ENCODE measurements at regions not wholly inside any gene's neighbourhood (a gene's known extent, or its start where the extent isn't known, plus 50 kb on each side); places are given as distances from the start of the nearest gene placed in this dataset.

DNA sequence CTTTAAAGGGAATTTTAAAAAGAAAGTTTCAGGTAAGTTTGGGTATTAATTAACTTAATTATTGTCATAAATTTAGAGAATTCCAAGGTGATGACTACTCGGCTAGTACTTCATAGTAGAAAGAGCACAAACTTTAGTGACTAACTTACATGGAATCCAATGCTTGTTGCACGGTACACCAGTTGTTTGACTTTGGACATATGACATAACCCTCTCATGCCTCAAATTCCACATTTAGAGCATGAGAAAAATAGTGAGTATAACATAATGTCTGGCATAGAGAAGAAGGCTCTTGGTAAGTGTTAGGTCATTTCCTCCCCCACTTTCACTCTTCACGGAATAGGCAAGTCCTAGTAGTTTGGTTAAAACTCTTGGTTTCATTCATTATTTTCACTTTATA, 1249.4 kb upstream of the SLC10A2 start:
- no peak for DNase-seq (ENCODE audit: low read depth in 2 of 3, low spot score in 1 of 3)

DNA sequence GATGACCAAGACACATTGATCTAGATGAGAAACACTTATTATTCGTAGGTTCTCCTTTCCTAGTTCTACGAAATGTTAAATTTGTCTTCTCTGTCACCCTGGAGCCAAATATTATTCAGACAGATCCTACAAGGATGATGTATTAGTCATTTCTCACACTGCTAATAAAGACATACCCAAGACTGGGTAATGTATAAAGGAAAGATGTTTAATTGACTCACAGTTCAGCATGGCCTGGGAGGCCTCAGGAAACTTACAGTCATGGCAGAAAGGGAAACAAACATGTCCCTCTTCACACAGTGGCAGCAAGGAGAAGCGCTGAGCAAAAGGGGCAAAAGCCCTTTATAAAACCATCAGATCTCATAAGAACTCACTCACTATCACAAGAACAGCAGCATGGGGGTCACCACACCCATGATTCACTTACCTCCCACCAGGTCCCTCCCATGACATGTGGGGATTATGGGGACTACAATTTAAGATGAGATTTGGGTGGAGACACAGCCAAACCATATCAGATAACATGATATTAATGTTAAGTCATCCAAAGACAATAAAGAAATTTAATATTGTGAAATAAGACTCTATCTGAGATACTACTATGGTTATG, 1248.8 kb upstream of the SLC10A2 start:
- DNase-seq (ENCODE audit: low read depth in 2 of 3, low spot score in 1 of 3) = no peak

DNA sequence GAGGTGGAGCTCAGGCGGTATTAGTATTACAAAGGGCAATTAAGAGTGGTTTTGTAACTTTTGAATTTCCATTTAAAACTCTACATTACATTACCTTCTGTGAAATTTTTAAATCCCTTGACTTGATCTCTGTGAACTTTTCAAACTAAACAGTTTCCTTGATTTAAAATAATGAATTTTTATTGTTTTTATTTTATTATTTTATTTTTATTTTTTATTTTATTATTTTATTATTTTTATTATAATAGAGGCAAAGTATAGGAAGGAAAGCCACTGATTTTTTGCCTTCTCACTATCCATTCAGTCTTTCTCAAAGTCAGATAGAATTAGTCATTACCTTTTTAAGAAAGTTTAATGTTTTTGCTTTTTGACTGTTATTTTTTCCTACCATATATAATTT, 1248.1 kb upstream of the SLC10A2 start:
- no peak for DNase-seq (ENCODE audit: low read depth in 2 of 3, low spot score in 1 of 3)

DNA sequence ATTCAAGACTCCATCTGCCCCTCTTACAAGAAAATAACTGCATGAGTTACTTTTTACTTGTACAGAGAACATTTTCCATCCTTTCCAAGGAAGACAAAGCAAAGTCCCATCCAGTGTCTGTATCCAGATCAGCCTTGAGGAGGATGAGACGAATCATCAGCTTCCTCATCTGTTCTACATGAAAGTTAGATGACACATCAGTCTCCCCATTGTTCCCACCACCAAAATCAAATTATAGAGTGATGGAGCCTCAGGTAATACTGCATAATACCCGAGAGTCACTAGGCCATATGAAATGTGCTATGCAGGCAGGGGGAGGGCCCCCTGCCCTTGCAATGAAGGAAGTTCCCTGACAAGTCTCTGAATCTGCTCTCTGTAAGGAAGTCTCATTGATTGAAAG, 1244.6 kb upstream of the SLC10A2 start:
- DNase-seq (ENCODE audit: low read depth in 2 of 3, low spot score in 1 of 3) = no peak

DNA sequence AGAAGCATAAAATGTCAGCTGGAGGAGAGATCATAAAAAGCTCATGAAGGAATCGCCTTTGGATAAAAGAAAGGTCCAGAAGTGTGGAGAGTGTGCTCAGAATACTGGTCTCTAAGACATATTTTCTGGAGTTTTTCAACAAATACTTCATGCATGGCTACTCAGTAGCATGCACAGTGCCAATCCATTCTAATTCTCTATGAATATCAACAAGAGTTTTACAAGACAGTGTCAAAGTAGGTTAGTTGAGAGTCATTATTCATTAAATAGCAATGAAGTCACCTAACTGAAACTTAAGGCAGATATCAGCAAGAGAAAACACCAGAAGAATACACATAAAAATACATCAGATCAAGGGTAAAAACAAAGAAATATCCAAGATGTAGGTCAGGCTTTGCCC, 1243.2 kb upstream of the SLC10A2 start:
- DNase-seq (ENCODE audit: low read depth in 2 of 3, low spot score in 1 of 3) = no peak

DNA sequence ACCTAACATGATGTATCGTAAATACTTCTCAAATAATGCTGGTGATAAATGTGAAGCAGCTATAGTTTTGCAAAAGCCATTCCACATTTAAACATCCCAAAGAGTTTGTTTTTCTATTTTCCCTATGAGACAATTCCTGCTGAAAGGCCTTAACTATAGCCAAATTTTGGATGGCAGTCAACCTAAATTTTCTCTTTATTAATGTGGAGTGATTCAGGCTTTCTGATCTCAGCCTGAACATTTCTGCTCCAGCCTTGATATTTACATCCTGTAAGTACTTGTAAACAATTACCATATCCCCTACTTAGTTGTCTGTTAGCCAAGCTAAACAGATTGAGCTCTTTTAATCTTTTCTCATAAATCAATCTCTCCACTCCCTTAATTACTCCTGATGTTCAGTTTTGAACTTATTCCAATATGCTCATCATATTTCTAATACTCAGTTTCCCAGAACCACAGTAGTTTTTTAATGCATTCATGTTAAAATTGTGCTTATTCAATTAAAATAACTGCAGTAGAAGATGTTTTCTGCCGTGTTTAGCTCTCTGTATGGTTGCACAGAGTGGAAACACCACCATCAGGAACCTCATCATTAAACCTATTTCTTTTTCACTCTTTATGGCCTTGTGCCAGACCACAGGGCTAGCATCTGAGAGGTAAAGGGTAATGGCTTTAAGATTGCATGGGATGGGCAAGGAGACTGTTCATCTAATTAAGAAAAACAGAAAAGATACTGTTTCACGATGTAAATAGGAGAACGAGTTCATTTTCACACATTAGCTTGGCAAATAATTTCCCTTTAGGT, 1235.2 kb upstream of the SLC10A2 start:
- no peak for DNase-seq (ENCODE audit: low read depth in 2 of 3, low spot score in 1 of 3)

DNA sequence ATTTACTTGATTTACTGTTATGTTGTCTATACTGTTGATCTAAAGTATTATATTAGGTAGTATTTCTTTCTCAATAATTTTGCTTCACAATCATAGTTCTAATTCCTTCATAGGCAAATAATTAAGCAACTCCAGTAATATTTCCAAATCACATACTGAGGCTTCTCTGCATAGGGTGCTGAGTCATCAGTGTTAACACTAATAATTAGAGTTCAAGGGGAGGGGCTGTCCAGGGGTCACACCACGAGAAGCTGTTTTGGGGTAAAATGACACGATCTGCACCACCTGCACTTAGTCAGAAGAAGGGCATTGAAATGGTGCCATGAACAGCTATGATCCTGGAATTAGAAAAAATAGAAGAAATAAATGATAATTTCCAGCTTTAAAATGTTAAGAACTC, 1230.9 kb upstream of the SLC10A2 start:
- no peak for DNase-seq (ENCODE audit: low read depth in 2 of 3, low spot score in 1 of 3)

DNA sequence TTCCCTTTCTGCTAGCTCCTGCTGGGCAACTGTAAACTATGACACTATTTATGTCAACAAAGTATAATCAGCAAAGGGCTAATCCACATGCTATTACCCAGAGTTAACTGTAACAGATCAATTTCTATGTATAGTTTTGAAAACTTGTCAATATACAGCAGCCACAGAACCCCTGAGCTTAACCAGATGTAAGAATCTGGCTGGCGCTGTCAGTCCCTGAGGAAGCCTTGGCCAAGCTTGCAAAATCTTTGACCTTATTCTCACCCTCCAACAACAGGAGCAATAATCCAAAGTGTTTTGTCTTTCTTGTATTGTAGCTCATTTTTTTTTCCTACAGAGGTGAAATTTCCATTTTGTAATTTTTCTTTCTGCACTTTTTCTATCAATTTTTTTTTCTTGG, 1230.1 kb upstream of the SLC10A2 start:
- no peak for DNase-seq (ENCODE audit: low read depth in 2 of 3, low spot score in 1 of 3)

DNA sequence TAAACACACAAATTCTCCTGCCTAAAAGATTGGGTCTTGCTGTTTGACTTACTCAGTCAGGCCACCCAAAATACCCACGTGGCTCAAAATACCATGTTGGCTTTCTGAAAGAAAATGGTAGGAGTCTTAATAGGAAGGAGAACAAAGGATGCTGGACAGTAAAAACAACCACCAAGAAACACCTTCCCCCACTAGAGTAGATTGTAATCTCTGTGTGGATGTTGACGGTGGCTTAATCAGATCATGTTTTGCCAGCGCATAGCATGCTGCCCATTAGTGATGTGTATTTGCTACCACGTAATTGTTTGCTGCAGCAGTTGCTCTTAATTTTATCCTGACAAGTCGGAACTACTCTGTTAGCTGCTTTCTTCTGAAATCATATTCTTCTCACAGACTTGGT, 1229.3 kb upstream of the SLC10A2 start:
- DNase-seq (ENCODE audit: low read depth in 2 of 3, low spot score in 1 of 3) = no peak

DNA sequence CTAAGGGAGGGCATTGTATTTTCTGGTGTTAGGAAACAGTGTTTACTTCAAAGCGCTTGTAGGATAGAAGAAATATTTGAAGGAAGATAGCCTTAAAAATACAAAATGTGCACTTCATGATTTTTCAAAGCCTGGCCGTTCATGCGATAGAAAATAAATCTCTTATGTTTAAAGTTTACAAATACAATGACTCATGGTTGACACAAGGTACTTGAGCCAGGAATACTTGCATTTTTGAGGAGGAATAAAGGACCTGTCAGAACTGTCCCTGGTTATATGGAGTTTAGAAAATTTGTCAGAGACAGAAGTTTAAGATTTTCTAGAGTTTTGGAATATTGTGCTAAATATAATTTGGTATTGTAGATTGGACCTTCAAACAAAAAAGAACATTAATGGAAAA, 1223.2 kb upstream of the SLC10A2 start:
- DNase-seq (ENCODE audit: low read depth in 2 of 3, low spot score in 1 of 3) = no peak

DNA sequence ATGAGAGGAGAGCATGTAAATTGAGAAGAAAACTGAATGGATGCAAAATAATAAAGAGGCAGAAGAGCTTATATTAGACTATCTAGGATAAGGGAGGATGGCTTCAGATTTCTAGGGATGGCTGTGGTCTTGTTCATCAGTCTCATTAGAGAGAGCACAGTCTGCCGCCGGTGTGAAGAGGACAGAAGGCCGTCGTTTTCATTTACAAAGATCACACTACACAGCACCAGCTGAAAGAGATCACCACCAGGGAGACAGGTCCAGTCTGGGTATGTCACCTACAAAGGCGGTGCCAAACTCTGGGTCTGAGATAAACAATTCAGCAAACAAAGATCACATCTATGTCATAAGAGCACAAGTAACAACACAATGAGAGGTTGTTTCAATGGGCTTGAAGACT, 1222.3 kb upstream of the SLC10A2 start:
- DNase-seq (ENCODE audit: low read depth in 2 of 3, low spot score in 1 of 3) = no peak

DNA sequence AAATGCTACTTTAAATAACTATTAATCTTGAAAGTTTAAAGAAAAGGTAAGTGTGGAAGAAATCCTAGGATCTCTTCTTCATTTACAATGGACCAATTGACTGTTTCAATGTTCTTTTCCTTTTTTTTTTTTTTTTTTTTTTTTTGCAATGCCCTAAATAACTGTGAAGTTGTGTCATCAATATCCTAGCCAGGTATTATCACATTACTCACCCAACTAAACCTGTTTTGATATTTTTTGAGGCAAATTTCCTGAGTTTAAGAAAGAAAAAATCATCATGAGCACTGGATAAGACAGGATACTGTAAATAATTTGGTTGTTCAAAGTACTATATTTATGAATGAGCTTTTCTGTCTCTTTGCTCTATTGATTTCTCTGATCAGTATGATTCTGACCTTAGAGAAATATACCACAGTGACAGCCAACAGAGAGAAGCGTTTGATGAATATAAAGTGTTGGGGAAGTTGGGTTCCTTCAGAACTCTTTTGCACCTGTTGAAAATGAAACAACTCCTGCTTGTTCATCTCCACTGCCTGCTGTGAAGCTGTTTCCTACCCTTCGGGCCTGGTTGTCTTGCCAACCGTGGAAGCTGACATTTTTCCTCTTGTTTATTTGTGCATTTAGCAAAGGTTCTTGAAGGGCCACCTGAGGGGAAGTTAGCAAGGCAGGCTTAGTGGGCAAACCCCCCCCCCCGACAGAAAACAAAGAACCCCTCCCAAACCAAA, 1220.5 kb upstream of the SLC10A2 start:
- no peak for DNase-seq (ENCODE audit: low read depth in 2 of 3, low spot score in 1 of 3)

DNA sequence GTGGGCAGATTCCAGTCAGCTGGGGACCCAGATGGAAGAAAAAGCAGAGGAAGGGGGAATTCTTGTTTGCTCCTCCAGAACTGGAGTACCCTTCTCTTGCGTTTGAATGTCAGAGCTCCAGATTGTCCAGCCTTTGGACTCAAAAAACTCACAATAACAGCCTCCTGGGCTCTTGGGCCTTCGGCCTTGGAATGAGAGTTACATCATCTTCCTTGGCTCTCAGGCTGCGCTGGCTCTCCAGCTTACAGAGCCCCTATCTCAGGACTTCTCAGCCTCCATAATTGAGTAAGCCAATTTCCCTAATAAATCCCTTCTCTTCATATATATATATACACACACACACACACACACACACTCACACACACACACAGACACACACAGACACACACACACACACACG, 1215.7 kb upstream of the SLC10A2 start:
- no peak for DNase-seq (ENCODE audit: low read depth in 2 of 3, low spot score in 1 of 3)

DNA sequence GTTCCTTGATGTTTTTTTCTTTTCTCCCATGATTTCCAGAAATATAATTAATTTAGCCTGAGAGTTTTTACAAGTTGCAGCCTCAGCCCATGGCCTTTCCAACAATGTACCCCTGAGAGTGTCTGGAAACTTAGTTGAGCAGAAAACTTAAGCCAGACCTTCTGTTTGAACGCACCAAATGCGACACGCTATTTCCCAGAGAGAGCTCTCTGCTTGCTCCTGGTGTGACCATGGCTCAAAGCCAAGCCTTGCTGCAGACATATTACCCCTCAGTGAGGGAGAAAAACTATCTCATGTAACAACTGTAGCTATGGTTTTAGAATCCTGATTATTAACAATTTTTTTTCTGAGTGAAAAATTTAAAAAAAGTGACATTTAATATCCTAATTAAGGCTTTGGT, 1204.5 kb upstream of the SLC10A2 start:
- no peak for DNase-seq (ENCODE audit: low read depth in 2 of 3, low spot score in 1 of 3)

DNA sequence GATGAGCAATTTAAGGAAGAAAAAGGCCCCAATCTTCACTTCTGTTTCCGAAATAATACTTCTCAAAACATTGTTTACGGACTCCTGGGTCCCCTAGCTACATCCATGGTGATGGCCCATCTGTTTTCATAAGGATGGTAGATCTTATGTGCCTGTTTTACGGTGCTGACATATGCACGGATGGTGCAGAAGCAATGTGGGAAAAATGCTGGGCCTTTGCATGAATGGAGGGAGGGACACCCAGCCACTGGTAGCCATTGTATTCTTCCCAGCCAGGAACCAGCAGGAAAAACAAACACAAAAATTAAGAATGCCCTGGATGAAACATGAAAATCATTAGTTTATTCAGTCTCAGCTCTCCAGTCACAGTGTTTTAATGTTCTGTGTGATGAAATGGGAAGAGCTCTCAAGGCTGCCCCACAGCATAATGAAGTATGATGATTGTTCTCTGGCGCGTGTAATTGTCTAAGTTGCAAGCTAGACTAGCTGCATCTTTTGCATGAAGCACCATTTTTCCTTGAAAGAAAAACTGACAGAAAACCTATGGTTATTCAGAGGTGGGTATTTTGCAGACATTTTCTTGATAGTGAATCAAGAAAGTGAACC, 1201.1 kb upstream of the SLC10A2 start:
- no peak for DNase-seq (ENCODE audit: low read depth in 2 of 3, low spot score in 1 of 3)

DNA sequence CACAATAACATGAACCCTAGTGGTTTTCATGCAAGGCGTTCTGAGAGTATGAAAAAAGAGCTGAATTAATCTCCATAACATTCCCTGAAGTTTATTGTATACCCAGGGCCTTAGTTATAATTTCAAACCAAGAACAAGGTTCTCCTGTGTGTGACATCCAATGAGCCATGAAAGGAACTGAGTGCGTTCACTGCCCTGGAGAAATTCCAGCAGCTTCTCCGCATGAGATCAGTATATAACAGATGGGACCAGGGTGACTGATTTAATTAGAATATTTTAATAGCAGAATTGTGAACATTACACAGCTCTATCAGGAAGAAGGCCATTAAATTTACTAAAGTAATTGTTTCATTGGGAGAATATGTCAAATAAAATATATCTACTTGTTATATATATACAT, 1190.5 kb upstream of the SLC10A2 start:
- no peak for DNase-seq (ENCODE audit: low read depth in 2 of 3, low spot score in 1 of 3)

DNA sequence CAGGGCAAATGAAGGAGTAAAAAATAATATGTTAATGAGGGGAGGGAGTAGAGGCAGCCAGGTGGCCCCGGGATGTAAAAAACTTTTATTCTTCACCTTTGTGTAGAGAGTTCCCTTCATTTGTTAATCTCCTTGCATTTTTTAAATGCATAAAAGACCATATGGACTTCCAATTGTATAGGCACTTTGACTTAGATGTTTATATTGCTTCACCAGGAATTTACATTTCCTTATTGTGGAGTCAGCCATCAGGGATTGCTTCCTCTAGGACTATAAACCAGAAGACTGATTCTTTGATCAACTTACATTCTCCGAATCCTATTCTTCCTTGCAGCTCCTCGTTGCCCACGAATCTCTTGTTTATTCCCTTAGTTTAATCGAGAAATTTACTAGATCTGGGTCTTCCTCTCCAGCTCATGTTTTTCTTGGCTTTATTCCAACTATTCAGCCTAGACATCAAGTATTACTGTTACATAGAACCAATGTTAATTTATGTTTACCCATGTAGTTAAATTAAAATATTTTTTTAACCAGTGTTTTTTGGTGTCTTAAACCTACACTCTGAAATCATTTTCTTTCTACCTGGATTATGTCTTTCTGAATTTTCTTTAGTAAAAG, 1187.0 kb upstream of the SLC10A2 start:
- DNase-seq (ENCODE audit: low read depth in 2 of 3, low spot score in 1 of 3) = no peak

DNA sequence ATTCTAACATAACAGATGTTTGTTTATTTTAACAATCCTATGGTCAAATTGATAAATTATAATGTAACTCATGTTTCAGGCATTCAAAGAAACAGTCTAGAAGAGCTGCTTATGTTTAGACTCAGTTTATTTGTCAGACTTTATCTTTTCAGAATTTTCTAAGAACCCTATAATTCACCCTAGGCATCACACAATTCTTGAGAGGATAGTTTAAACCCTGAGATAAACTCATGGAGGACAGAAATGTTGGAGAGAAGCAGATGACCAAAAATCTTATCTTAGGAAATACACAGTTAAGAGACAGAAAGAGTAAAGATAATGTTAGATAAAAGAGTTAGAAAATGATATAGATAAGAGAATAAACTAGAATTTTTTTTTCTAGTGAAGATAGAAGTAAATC, 1185.7 kb upstream of the SLC10A2 start:
- no peak for DNase-seq (ENCODE audit: low read depth in 2 of 3, low spot score in 1 of 3)

DNA sequence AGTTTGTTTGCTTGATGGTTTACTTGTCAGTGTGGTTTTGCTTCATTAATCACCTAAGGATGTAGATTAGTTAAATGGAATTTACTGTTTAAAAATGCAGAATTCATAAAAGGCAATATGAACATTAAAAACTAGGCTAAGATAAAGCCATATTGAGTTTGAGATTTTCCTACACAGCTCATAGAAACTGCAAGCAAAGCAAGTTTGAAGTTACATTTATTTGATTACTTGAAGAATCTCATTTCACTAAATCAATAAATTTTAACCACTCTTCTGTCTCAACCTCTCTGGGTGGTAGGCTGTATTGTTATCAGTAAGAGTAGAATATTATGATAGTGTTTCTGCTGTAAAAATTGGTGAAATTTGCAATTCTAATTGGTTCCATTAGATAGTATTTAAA, 1180.7 kb upstream of the SLC10A2 start:
- no peak for DNase-seq (ENCODE audit: low read depth in 2 of 3, low spot score in 1 of 3)

DNA sequence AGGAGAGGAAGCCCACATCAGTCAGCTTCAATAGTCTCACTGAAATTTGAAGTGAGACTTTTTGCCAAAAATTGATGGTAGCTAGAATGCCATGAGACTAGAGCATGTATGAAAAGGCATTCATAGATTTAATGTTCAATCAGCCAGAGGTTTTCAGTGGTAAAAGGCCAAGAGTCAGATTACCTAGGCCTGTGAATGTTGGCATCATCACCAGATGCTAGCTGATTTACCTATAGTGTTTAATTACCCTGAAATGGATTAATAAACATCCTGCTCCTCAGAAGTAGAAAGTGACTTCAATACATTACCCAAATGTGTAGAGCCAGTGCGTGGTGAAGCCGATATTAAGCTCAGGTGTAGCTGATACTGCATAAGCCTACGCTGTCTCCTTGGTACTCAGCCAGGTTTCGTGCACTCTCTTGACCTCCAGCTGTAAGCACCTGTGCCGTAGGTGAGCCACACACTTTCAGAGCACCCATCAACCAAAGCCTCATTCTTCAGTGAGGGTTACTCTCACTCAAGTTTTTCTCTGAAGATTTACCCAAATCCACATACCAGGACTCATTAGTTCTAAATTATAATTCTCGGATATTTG, 1140.3 kb upstream of the SLC10A2 start:
- DNase-seq (ENCODE audit: low read depth in 2 of 3, low spot score in 1 of 3) = no peak

DNA sequence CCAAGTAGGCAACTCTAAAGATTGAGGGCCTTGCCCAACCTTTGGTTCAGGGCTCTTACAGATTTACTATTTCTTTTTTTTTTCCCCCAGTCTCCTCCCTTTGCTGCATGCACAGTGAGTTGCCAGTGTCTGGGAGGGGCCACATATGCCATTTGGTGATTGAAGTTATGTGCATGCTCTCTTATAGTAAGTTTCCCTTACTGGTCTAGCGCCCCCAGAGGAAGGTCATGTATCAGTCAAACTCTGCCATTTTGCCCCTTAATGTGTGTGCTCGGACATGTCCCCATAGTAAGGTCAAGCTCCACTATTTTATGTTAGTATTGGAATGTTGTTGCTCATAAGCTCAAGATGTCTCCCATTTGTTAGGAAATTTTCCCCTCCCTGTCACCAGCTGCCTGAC, 1138.0 kb upstream of the SLC10A2 start:
- DNase-seq (ENCODE audit: low read depth in 2 of 3, low spot score in 1 of 3) = no peak
